Central memory CD8-positive, alpha-beta T cell (primary cell): ENCODE measurements at regions not wholly inside any gene's neighbourhood (a gene's known extent, or its start where the extent isn't known, plus 50 kb on each side); places are given as distances from the start of the nearest gene placed in this dataset.
"Not testable (repeated sequence)": the region's sequence is repeated elsewhere in the genome, so short reads cannot be mapped to it uniquely, and the experiment has no call there.

Experiments used
- ATAC-seq: fragments of 150-1000 bp; cut with Tn5 transposase; replicated peaks from 2 replicates; pipeline ENCODE4 v1.10.0; 2022; ENCODE audit warnings: mild to moderate bottlenecking, moderate FRiP score, moderate number of reproducible peaks; ENCODE audit not compliant: poor library complexity, severe bottlenecking; ENCODE audit errors: extremely low read depth
- DNase-seq, 2 donors: peaks; one replicate each; pipeline ENCODE4 v3.0.0; 2021; ENCODE audit warnings: low spot score in 2 of 2
- H3K27ac Mint-ChIP-seq: one replicate; pipeline ENCODE4 v1.8.0; 2022; ENCODE audit warnings: low read depth, mild to moderate bottlenecking, moderate library complexity, mixed read lengths
- H3K27me3 Mint-ChIP-seq: one replicate; pipeline ENCODE4 v1.8.0; 2022; ENCODE audit warnings: mixed read lengths
- H3K36me3 Mint-ChIP-seq: one replicate; pipeline ENCODE4 v1.8.0; 2022; ENCODE audit warnings: mild to moderate bottlenecking, moderate library complexity, mixed read lengths; ENCODE audit not compliant: insufficient read depth
- H3K4me1 Mint-ChIP-seq: one replicate; pipeline ENCODE4 v1.8.0; 2022; ENCODE audit warnings: mixed read lengths
- H3K4me3 Mint-ChIP-seq: one replicate; pipeline ENCODE4 v1.8.0; 2022; ENCODE audit warnings: mild to moderate bottlenecking, moderate library complexity, mixed read lengths
- H3K9me3 Mint-ChIP-seq: one replicate; pipeline ENCODE4 v1.8.0; 2022; ENCODE audit warnings: mixed read lengths

DNA sequence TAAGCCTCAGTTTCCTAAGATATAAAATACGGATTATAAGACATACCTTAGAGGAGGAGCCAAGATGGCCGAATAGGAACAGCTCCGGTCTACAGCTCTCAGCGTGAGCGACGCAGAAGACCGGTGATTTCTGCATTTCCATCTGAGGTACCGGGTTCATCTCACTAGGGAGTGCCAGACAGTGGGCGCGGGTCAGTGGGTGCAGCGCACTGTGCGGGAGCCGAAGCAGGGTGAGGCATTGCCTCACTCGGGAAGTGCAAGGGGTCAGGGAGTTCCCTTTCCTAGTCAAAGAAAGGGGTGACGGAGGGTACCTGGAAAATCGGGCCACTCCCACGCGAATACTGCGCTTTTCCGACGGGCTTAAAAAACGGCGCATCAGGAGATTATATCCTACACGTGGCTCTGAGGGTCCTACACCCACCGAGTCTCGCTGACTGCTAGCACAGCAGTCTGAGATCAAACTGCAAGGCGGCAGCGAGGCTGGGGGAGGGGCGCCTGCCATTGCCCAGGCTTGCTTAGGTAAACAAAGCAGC is 1877.1 kb upstream of the C9orf72 start:
- H3K27ac Mint-ChIP-seq, ATAC-seq, H3K27me3 Mint-ChIP-seq, H3K36me3 Mint-ChIP-seq, DNase-seq, H3K4me3 Mint-ChIP-seq, H3K4me1 Mint-ChIP-seq: not testable (repeated sequence)
- peaks cover 28% of the 10 kb centered on the region for H3K9me3 Mint-ChIP-seq

DNA sequence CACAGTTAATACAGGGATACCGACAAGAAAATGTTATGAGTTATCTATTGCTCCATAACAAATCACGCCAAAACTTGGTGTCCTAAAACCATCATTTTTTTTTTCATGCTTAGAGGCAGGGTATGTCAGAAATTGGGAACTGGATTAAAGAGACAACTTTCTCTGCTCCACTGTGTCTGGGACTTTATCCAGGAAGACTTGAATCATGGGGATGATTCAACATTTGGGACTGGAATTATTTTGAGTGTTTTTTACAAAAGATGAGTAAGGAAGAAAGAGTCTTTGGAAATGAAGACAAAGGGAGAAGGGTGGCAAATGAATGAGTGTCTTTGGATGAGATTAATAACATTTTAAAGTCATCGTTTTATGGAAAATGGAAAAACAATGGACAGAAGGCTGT is 1883.7 kb upstream of the C9orf72 start:
- Mint-ChIP-seq H3K36me3 (no peaks in the 10 kb centered on the region), H3K27ac (no peak overlapping the region), H3K4me1 (no peaks in the 10 kb centered on the region), H3K27me3 (no peaks in the 10 kb centered on the region), H3K4me3 (no peak overlapping the region), H3K9me3 (peaks cover 20% of the 10 kb centered on the region)
- DNase-seq = no peak
- no peak for ATAC-seq

DNA sequence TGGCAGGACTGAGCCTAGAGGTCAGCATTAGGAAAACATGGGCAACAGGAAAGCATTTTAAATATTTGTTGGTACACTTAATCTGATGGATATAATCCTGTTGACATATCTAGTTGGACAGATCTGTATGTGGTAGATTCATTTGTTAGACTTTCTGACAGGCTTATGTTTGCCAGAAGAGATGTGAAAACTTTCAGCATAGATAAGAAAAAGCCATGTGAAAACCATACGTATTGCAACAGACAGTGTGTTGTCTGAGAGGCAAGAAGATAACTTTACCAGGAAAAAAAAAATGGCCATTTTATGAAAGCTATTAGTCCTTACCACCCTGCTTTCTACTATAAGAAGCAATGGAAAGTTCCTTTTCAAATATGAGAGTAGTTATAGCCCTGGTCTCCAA is 1902.2 kb upstream of the C9orf72 start:
- DNase-seq = no peak
- Mint-ChIP-seq H3K27ac (no peak overlapping the region), H3K9me3 (peaks cover 22% of the 10 kb centered on the region), H3K4me1 (no peaks in the 10 kb centered on the region), H3K36me3 (no peaks in the 10 kb centered on the region), H3K4me3 (no peak overlapping the region), H3K27me3 (no peaks in the 10 kb centered on the region)
- no peak for ATAC-seq

DNA sequence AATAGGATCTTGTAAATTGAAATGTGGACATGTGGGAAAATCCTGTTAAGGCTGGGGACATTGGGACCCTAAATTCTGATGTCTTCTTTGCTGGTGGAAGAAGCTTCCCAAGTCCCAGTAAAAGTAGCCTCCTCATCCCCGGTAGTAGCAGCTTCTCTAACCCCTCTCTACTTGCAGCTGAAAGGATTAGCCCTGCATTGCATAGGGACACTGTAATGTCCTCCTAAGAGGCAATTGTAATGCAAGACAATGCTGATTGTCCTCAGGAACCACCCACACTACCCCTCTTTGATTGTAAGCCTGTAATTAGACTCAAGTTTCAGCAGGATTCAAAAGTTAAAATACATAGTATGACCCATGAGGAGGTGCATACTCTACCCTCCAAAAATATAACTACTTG is 1938.4 kb upstream of the C9orf72 start:
- no peak overlapping the region for H3K4me3 Mint-ChIP-seq
- ATAC-seq (no peak), DNase-seq (no peak)
- no peak overlapping the region for H3K27ac Mint-ChIP-seq
- peaks cover 16% of the 10 kb centered on the region for H3K9me3 Mint-ChIP-seq
- H3K36me3 Mint-ChIP-seq = no peaks in the 10 kb centered on the region
- H3K4me1 Mint-ChIP-seq = no peaks in the 10 kb centered on the region
- no peaks in the 10 kb centered on the region for H3K27me3 Mint-ChIP-seq

DNA sequence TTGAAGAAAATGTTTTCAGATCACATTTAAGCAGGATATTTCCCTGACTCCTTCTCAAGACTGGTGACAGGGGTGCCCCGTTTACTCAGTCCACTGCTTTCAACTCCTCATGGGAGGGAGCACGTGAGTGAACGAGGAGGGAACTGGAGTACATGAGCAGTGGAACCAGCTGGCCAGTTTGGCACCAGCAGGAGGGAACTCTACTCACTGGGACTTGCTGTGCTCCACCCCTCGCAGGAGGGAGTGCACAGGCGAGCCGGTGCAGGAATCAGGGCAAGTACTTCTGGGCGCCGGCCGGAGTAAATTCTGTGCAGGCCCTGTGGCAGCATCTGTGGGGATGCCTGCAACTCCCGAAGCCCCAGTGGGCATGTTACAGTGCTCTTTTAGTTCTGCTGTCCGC is 1941.1 kb upstream of the C9orf72 start:
- ATAC-seq = no peak
- peaks cover 6% of the 10 kb centered on the region for H3K9me3 Mint-ChIP-seq
- no peaks in the 10 kb centered on the region for H3K36me3 Mint-ChIP-seq
- no peak overlapping the region for H3K4me3 Mint-ChIP-seq
- no peaks in the 10 kb centered on the region for H3K4me1 Mint-ChIP-seq
- no peak overlapping the region for H3K27ac Mint-ChIP-seq
- H3K27me3 Mint-ChIP-seq = no peaks in the 10 kb centered on the region
- no peak for DNase-seq

DNA sequence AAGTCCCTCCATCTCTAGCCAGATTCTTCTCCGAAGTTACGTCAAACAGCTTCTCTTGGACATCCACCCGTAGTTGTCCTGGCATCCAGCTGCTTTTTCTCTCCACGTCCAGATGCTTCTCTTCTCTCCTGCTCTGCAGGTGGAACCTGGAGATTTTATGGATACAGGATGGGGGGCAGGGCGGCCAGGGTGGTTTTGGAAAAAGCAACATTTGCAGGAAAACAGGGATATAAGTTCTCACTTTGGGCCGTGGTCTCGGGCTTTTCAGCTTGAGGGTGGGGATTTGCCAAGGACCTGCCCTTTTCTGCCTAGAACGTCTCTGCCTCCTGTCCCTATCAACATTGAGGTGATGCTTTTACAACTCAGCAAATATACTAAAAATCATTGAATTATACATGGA is 1941.6 kb upstream of the C9orf72 start:
- Mint-ChIP-seq H3K4me3 (no peak overlapping the region), H3K9me3 (peaks cover 6% of the 10 kb centered on the region), H3K36me3 (no peaks in the 10 kb centered on the region), H3K4me1 (no peaks in the 10 kb centered on the region), H3K27ac (no peak overlapping the region), H3K27me3 (no peaks in the 10 kb centered on the region)
- DNase-seq (no peak), ATAC-seq (no peak)

DNA sequence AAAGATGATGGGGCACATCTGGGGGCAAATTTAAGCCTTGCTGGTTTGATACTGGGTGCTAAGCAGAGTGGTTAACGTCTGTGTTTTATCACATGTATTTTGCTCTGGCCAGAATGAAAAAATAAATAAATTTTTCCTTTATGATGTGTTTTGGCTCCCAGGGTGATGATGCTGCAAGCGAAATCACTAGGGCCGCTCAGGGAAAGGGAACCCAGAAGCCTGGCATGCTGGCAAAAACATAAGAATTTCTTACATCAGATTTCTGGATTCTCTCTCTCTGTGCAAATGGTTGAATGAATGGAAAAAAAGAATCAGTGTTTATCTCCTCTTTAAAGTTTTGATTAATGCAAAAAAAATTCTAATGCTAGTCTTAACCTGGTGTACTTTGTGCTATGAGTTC is 1975.2 kb upstream of the C9orf72 start:
- no peak for ATAC-seq
- H3K4me1 Mint-ChIP-seq = no peaks in the 10 kb centered on the region
- no peak for DNase-seq
- no peak overlapping the region for H3K4me3 Mint-ChIP-seq
- H3K27ac Mint-ChIP-seq = no peak overlapping the region
- peaks cover 11% of the 10 kb centered on the region for H3K9me3 Mint-ChIP-seq
- no peaks in the 10 kb centered on the region for H3K36me3 Mint-ChIP-seq
- H3K27me3 Mint-ChIP-seq = no peaks in the 10 kb centered on the region

DNA sequence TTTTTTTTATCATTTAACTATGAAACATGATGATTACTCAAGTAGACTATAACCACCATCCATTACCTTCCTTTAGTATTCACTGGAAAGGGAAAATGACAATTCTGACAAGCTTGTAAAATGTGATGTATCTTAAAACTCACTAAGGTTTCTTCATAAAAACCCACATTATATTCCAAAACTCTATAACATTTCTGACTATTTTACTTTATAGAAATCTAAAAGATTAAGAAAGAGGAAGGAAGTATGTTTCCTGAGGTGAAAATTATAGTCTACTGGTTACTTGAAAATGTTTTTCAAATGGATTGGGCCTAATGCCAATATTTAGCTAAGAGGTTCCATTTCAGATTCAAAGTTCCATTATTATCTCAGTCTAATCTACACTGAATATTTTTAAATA is 1982.2 kb upstream of the C9orf72 start:
- no peak for ATAC-seq
- no peaks in the 10 kb centered on the region for H3K4me1 Mint-ChIP-seq
- peaks cover 7% of the 10 kb centered on the region for H3K9me3 Mint-ChIP-seq
- no peak overlapping the region for H3K4me3 Mint-ChIP-seq
- no peak for DNase-seq
- no peaks in the 10 kb centered on the region for H3K36me3 Mint-ChIP-seq
- no peaks in the 10 kb centered on the region for H3K27me3 Mint-ChIP-seq
- no peak overlapping the region for H3K27ac Mint-ChIP-seq

DNA sequence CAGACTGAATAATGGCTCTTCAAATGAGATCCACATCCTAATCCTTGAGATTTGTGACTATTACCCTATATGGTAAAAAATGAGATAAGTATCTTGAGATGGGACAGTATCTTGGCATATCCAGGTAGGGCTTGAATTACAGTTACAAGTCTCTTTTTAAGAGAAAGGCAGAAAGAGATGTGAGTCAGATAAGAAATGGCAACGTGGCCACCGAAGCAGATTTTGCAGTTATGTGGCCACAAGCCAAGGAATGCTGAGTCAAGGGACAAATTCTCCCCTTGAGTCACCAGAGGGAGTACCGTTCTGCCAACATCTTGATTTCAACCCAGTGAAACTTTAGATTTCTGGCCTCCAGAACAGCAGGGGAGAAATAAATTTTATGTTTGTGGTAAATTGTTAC is 1983.0 kb upstream of the C9orf72 start:
- H3K4me1 Mint-ChIP-seq = no peaks in the 10 kb centered on the region
- no peaks in the 10 kb centered on the region for H3K36me3 Mint-ChIP-seq
- peaks cover 7% of the 10 kb centered on the region for H3K9me3 Mint-ChIP-seq
- H3K4me3 Mint-ChIP-seq = no peak overlapping the region
- no peak overlapping the region for H3K27ac Mint-ChIP-seq
- ATAC-seq (no peak), DNase-seq (no peak)
- H3K27me3 Mint-ChIP-seq = no peaks in the 10 kb centered on the region

DNA sequence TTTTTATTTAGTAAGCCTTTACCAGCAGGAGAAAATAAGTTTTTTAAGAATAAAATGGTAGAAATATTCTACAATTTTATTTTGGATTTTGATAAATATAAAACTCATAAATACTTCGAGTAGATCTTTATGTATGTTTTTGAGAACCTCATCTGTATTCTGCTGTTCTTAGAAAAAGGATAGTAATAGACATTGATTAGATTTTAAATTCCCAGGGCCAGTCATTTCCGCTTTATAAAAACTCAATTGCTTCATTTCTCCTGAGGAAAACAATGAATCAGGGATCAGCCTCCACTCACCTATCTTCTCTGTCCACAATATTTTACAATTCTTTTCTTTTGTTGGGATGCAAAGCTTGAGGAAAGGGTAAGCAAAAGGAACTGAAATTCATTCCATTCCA is 1983.5 kb upstream of the C9orf72 start:
- Mint-ChIP-seq H3K4me1 (no peaks in the 10 kb centered on the region), H3K27me3 (no peaks in the 10 kb centered on the region), H3K36me3 (no peaks in the 10 kb centered on the region), H3K9me3 (peaks cover 8% of the 10 kb centered on the region), H3K4me3 (no peak overlapping the region), H3K27ac (no peak overlapping the region)
- ATAC-seq (no peak), DNase-seq (no peak)

DNA sequence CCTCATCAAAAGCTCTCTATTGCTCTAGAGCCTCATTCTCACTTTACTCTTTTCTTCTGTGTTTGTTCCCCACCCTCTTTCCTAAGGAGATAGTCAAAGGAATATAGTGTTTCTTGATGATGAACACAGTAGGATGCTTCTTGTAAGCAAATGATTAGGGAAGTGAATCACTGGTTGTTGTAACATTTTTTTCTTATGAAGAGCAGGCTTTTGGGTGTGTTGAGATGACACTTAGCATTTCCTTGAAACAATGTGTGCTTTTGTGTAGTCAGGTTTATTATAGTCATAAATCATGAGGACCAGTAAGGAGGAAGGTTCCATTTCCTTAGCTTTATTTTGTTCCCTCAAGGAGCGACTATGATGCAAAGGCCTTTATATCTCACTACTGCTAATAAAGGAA is 1991.3 kb upstream of the C9orf72 start:
- Mint-ChIP-seq H3K4me1 (no peaks in the 10 kb centered on the region), H3K9me3 (peaks cover 12% of the 10 kb centered on the region), H3K36me3 (peaks cover 1% of the 10 kb centered on the region)

DNA sequence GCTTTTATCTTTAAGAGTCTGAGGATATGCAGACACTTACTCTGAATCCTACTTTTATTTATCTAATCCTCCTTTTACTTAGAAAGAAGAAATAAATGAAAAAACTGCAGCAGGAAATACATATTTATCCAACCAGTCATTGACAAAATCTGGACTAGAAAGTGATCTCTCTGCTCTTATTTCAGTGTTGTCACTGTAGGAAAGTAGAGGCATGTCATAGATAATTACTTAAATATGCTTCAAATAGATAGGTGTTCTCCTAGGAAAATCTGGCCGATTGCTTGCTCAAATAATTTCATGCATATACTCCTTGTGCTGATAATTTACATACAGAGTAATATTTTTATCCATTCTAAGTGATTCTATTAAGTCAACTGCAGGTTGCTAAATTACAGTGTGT is 2001.9 kb upstream of the C9orf72 start:
- DNase-seq (no peak), ATAC-seq (no peak)
- no peaks in the 10 kb centered on the region for H3K27me3 Mint-ChIP-seq
- peaks cover 16% of the 10 kb centered on the region for H3K9me3 Mint-ChIP-seq
- no peaks in the 10 kb centered on the region for H3K4me1 Mint-ChIP-seq
- H3K4me3 Mint-ChIP-seq = no peak overlapping the region
- no peaks in the 10 kb centered on the region for H3K36me3 Mint-ChIP-seq
- H3K27ac Mint-ChIP-seq = no peak overlapping the region

More for the DNA sequence above, 1991.3 kb upstream of the C9orf72 start:
- Mint-ChIP-seq H3K27me3 (no peaks in the 10 kb centered on the region), H3K4me3 (no peak overlapping the region), H3K27ac (no peak overlapping the region)
- no peak for DNase-seq
- no peak for ATAC-seq

DNA sequence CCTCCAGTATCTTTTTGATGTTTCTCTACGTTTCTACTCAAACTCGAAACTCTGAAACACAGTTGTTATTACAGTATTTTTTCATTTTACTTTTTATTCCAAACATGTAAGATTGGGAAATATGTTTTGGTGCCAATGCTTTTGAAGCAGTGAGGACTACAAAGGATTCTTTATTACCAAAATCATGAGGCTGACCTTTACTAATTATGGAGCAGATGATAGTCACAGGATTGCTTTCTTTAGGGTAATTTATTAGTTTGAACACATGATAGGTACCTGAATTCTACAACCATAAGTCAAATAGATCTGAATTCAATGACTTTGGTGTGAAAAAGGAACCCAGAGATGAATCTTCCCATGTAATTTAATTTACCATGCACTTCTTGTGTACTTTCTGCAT is 2015.1 kb upstream of the C9orf72 start:
- H3K4me1 Mint-ChIP-seq = no peaks in the 10 kb centered on the region
- H3K27ac Mint-ChIP-seq = no peak overlapping the region
- H3K36me3 Mint-ChIP-seq = peaks cover 2% of the 10 kb centered on the region
- no peak overlapping the region for H3K4me3 Mint-ChIP-seq
- ATAC-seq (no peak), DNase-seq (no peak)
- H3K9me3 Mint-ChIP-seq = peaks cover 22% of the 10 kb centered on the region
- no peaks in the 10 kb centered on the region for H3K27me3 Mint-ChIP-seq

DNA sequence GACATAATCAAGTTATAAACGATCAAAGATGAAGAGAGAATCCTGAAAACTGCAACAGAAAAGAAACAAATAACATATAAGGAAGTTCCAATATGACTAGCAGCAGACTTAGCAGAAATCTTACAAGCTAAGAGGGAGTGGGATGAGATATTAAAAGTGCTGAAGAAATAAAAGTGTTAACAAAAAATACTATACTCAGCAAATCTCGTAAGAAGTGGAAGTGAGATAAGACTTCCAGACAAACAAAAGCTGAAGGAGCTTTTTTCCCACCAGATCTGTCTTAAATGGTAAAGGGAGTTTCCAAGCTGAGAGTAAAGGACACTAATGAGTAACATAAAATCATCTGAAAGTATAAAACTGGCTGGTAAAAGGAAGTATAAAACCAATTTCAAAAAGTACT is 2036.0 kb upstream of the C9orf72 start:
- Mint-ChIP-seq H3K36me3 (no peaks in the 10 kb centered on the region), H3K27me3 (no peaks in the 10 kb centered on the region), H3K27ac (no peak overlapping the region), H3K9me3 (peaks cover 22% of the 10 kb centered on the region), H3K4me3 (no peak overlapping the region), H3K4me1 (no peaks in the 10 kb centered on the region)
- no peak for DNase-seq
- ATAC-seq = no peak
